T-cell (primary cell): ENCODE measurements at regions not wholly inside any gene's neighbourhood (a gene's known extent, or its start where the extent isn't known, plus 50 kb on each side); places are given as distances from the start of the nearest gene placed in this dataset.
A peak's percentile ranks its signal among the peaks of the same experiment; 100 is the strongest.

Source experiments
- ATAC-seq, 4 experiments: fragments of 200-7000 bp in 3 of 4; fragments of 150-1000 bp in 1 of 4; cut with Tn5 transposase; replicated peaks in 1 of 4; 1 replicate in 3 of 4; 2 replicates in 1 of 4; pipeline ENCODE4 v1.10.0; 2021; ENCODE audit warnings: moderate library complexity in 3 of 4, mild to moderate bottlenecking in 2 of 4, moderate number of reproducible peaks in 1 of 4
- CTCF ChIA-PET, 2 donors: fragments of 300-600 bp; sonication (Branson Sonifier 250); formaldehyde crosslinking; loops; one replicate each; lab custom pipeline; 2022; ENCODE audit warnings: antibody characterized with exemption in 2 of 2; lab: Charles Lee
- POLR2A ChIA-PET, 2 donors: fragments of 300-600 bp; sonication (Branson Sonifier 250); formaldehyde crosslinking; loops; one replicate each; lab custom pipeline; 2022; ENCODE audit warnings: antibody characterized with exemption in 2 of 2; lab: Charles Lee
- DNase-seq, 35 experiments: peaks; one replicate each; pipeline versions ENCODE4 v3.0.0 to v3.0.0-alpha.2; 2013 to 2023
- H3K27ac ChIP-seq: one replicate; pipeline ENCODE4 v1.5.1; 2013; ENCODE audit warnings: low read length
- H3K27me3 ChIP-seq, 2 experiments: replicated peaks in 1 of 2; 1 replicate in 1 of 2; 2 replicates in 1 of 2; pipeline versions ENCODE4 v1.6.1 to v1.7.0; 2013; ENCODE audit warnings: low read length in 1 of 2, mixed read lengths in 1 of 2; ENCODE audit not compliant: control insufficient read depth in 2 of 2, insufficient read depth in 2 of 2; ENCODE audit errors: extremely low read depth in 1 of 2
- H3K36me3 ChIP-seq, 2 donors: 1 replicate in 1 of 2; 2 replicates in 1 of 2; pipeline versions ENCODE4 v1.6.1 to v1.7.0; 2013; ENCODE audit warnings: low read length in 1 of 2; ENCODE audit not compliant: control insufficient read depth in 2 of 2, insufficient read depth in 1 of 2; ENCODE audit errors: extremely low read depth in 1 of 2
- H3K4me1 ChIP-seq, 2 experiments: 1 replicate in 1 of 2; 2 replicates in 1 of 2; pipeline versions ENCODE4 v1.6.1 to v1.7.0; 2013; ENCODE audit warnings: low read length in 2 of 2, mixed read lengths in 1 of 2; ENCODE audit not compliant: insufficient read depth in 2 of 2, control insufficient read depth in 1 of 2; ENCODE audit errors: extremely low read depth in 1 of 2
- H3K4me3 ChIP-seq, 2 donors: 1 replicate in 1 of 2; 2 replicates in 1 of 2; pipeline versions ENCODE4 v1.5.1 to v1.7.0; 2013; ENCODE audit warnings: mild to moderate bottlenecking in 2 of 2, low read length in 1 of 2, moderate library complexity in 1 of 2; ENCODE audit not compliant: control insufficient read depth in 1 of 2; ENCODE audit errors: extremely low read depth in 1 of 2
- H3K9me3 ChIP-seq: 2 replicates; pipeline ENCODE4 v1.7.0; 2013
- H3K27ac Mint-ChIP-seq, 2 donors: one replicate each; pipeline ENCODE4 v1.8.0; 2020 to 2021; ENCODE audit warnings: mild to moderate bottlenecking in 2 of 2, mixed read lengths in 2 of 2
- H3K27me3 Mint-ChIP-seq, 2 donors: one replicate each; pipeline ENCODE4 v1.8.0; 2021 to 2022; ENCODE audit warnings: mixed read lengths in 2 of 2
- H3K36me3 Mint-ChIP-seq: one replicate; pipeline ENCODE4 v1.8.0; 2021; ENCODE audit warnings: mixed read lengths
- H3K4me1 Mint-ChIP-seq, 3 donors: one replicate each; pipeline ENCODE4 v1.8.0; 2020 to 2022; ENCODE audit warnings: mixed read lengths in 3 of 3, mild to moderate bottlenecking in 1 of 3
- H3K4me3 Mint-ChIP-seq, 3 donors: one replicate each; pipeline ENCODE4 v1.8.0; 2020 to 2022; ENCODE audit warnings: mild to moderate bottlenecking in 3 of 3, mixed read lengths in 3 of 3, moderate library complexity in 3 of 3
- H3K9me3 Mint-ChIP-seq, 3 donors: one replicate each; pipeline ENCODE4 v1.8.0; 2020 to 2022; ENCODE audit warnings: mixed read lengths in 3 of 3
- WGBS: methylation state at CpG from one replicate; pipeline ENCODE4 v1.1.5; 2013; ENCODE audit warnings: missing lambda C conversion rate; ENCODE audit not compliant: insufficient coverage; 5-methylcytosine and 5-hydroxymethylcytosine counted together

GRCh38 chr3:10581716-10582115 is 76.3 kb upstream of the ATP2B2 start:
- CTCF ChIA-PET: no interaction called here
- no peaks in the 10 kb centered on the region for H3K36me3 Mint-ChIP-seq

GRCh38 chr3:10582733-10583132 is 77.3 kb upstream of the ATP2B2 start:
- POLR2A ChIA-PET: interaction anchor here in 1 of 2 donors (0.5 kb wide), 1 partner anchor 55 kb away, joined by 3 read pairs; no protein-coding TSS in a partner anchor
- ATAC-seq: no peak
- no peak overlapping the region for H3K27ac Mint-ChIP-seq

More at GRCh38 chr3:10581716-10582115, 76.3 kb upstream of the ATP2B2 start:
- peaks cover 22 to 25% of the 10 kb centered on the region in 2 donors for H3K27me3 Mint-ChIP-seq
- ATAC-seq (no peak), DNase-seq (no peak)
- Histone ChIP-seq H3K27ac (no peak overlapping the region), H3K36me3 (no peaks in the 10 kb centered on the region), H3K4me1 (no peaks in the 10 kb centered on the region), H3K9me3 (no peaks in the 10 kb centered on the region), H3K27me3 (peaks cover 0 to 36% of the 10 kb centered on the region in 2 experiments), H3K4me3 (no peak overlapping the region)
- H3K9me3 Mint-ChIP-seq: no peaks in the 10 kb centered on the region
- H3K27ac Mint-ChIP-seq: no peak overlapping the region
- no peak overlapping the region for H3K4me3 Mint-ChIP-seq
- H3K4me1 Mint-ChIP-seq: no peaks in the 10 kb centered on the region
- POLR2A ChIA-PET: no interaction called here
- no CpG with 5 or more reads among the region's 8 CpGs for WGBS

GRCh38 chr3:10583798-10584708 is 78.7 kb upstream of the ATP2B2 start:
- H3K27me3 ChIP-seq: peaks cover 0 to 45% of the 10 kb centered on the region in 2 experiments
- no peak overlapping the region for H3K4me3 ChIP-seq
- Mint-ChIP-seq H3K27ac (no peak overlapping the region), H3K36me3 (no peaks in the 10 kb centered on the region), H3K4me1 (no peaks in the 10 kb centered on the region), H3K27me3 (peaks cover 30 to 32% of the 10 kb centered on the region in 2 donors), H3K4me3 (no peak overlapping the region), H3K9me3 (no peaks in the 10 kb centered on the region)
- H3K9me3 ChIP-seq: no peaks in the 10 kb centered on the region
- ATAC-seq (no peak), DNase-seq (no peak)
- no peaks in the 10 kb centered on the region for H3K4me1 ChIP-seq
- ChIA-PET POLR2A (no interaction called here), CTCF (no interaction called here)
- no peak overlapping the region for H3K27ac ChIP-seq
- 56% methylated on average over 12 of the region's 13 CpGs for WGBS
- H3K36me3 ChIP-seq: no peaks in the 10 kb centered on the region

More at GRCh38 chr3:10582733-10583132, 77.3 kb upstream of the ATP2B2 start:
- CTCF ChIA-PET: interaction anchor here in 1 of 2 donors (0.6 kb wide), 1 partner anchor 21 kb away, joined by 4 read pairs; no protein-coding TSS in a partner anchor
- no peaks in the 10 kb centered on the region for H3K9me3 Mint-ChIP-seq
- no peaks in the 10 kb centered on the region for H3K36me3 ChIP-seq
- peaks cover 0 to 39% of the 10 kb centered on the region in 2 experiments for H3K27me3 ChIP-seq
- DNase-seq: no peak
- no peaks in the 10 kb centered on the region for H3K4me1 Mint-ChIP-seq
- H3K4me1 ChIP-seq: no peaks in the 10 kb centered on the region
- H3K4me3 Mint-ChIP-seq: no peak overlapping the region
- no peak overlapping the region for H3K27ac ChIP-seq
- WGBS: no CpG with 5 or more reads among the region's 3 CpGs
- H3K9me3 ChIP-seq: no peaks in the 10 kb centered on the region
- no peak overlapping the region for H3K4me3 ChIP-seq
- no peaks in the 10 kb centered on the region for H3K36me3 Mint-ChIP-seq
- H3K27me3 Mint-ChIP-seq: peaks cover 23 to 28% of the 10 kb centered on the region in 2 donors

- Mint-ChIP-seq H3K4me3 (no peak overlapping the region), H3K9me3 (no peaks in the 10 kb centered on the region), H3K36me3 (no peaks in the 10 kb centered on the region), H3K27ac (no peak overlapping the region), H3K27me3 (peaks cover 30 to 38% of the 10 kb centered on the region in 2 donors), H3K4me1 (no peaks in the 10 kb centered on the region)
- DNase-seq (no peak), ATAC-seq (no peak)
- Histone ChIP-seq H3K4me1 (no peaks in the 10 kb centered on the region), H3K9me3 (no peaks in the 10 kb centered on the region), H3K4me3 (no peak overlapping the region), H3K36me3 (no peaks in the 10 kb centered on the region), H3K27me3 (peaks cover 0 to 47% of the 10 kb centered on the region in 2 experiments), H3K27ac (no peak overlapping the region)
- ChIA-PET CTCF (no interaction called here), POLR2A (no interaction called here)
- WGBS: 40% methylated on average over 1 of the region's 1 CpG
Observed at GRCh38 chr3:10585945-10586344, 80.6 kb upstream of the ATP2B2 start.

- WGBS: 60% methylated on average over 1 of the region's 8 CpGs
Observed at GRCh38 chr3:10594915-10595314, 89.5 kb upstream of the ATP2B2 start.

GRCh38 chr3:10596746-10597448 is 91.5 kb upstream of the ATP2B2 start:
- no peaks in the 10 kb centered on the region for H3K9me3 Mint-ChIP-seq
- no peak overlapping the region for H3K4me3 Mint-ChIP-seq
- H3K4me3 ChIP-seq: no peak overlapping the region
- H3K36me3 ChIP-seq: no peaks in the 10 kb centered on the region
- H3K4me1 ChIP-seq: peaks cover 0 to 6% of the 10 kb centered on the region in 2 experiments
- DNase-seq (no peak), ATAC-seq (no peak)
- peaks cover 28 to 39% of the 10 kb centered on the region in 2 donors for H3K27me3 Mint-ChIP-seq
- ChIA-PET CTCF (no interaction called here), POLR2A (no interaction called here)
- 87% methylated on average over 12 of the region's 13 CpGs for WGBS
- H3K4me1 Mint-ChIP-seq: peaks cover 0 to 7% (median under 1%) of the 10 kb centered on the region in 3 donors
- H3K36me3 Mint-ChIP-seq: no peaks in the 10 kb centered on the region
- H3K27me3 ChIP-seq: peaks cover 0 to 41% of the 10 kb centered on the region in 2 experiments
- H3K9me3 ChIP-seq: no peaks in the 10 kb centered on the region
- no peak overlapping the region for H3K27ac Mint-ChIP-seq
- H3K27ac ChIP-seq: no peak overlapping the region

More at GRCh38 chr3:10594915-10595314, 89.5 kb upstream of the ATP2B2 start:
- peak in 29 of 35 experiments; percentile 5 to 51 (median 23) for DNase-seq
- Histone ChIP-seq H3K27me3 (peaks cover 0 to 29% of the 10 kb centered on the region in 2 experiments), H3K27ac (no peak overlapping the region), H3K9me3 (no peaks in the 10 kb centered on the region), H3K4me3 (no peak overlapping the region), H3K36me3 (no peaks in the 10 kb centered on the region), H3K4me1 (no peaks in the 10 kb centered on the region)
- ATAC-seq: peak; percentile 44 to 69 (median 56)
- Mint-ChIP-seq H3K4me1 (no peaks in the 10 kb centered on the region), H3K27ac (no peak overlapping the region), H3K27me3 (peaks cover 39 to 42% of the 10 kb centered on the region in 2 donors), H3K36me3 (no peaks in the 10 kb centered on the region), H3K4me3 (no peak overlapping the region), H3K9me3 (peaks cover 0 to 5% (median 0%) of the 10 kb centered on the region in 3 donors)
- POLR2A ChIA-PET: interaction anchor here in 1 of 2 donors (0.6 kb wide), 1 partner anchor 1190 kb away, joined by 4 read pairs; no protein-coding TSS in a partner anchor
- CTCF ChIA-PET: no interaction called here
